HEK293T (cell line): ENCODE measurements at regions not wholly inside any gene's neighbourhood (a gene's known extent, or its start where the extent isn't known, plus 50 kb on each side); places are given as distances from the start of the nearest gene placed in this dataset.

Source experiments
- CTCF ChIA-PET: fragments of 350-600 bp; formaldehyde crosslinking; extraction: SDS; loops from one replicate; lab custom pipeline; 2021; ENCODE audit warnings: antibody characterized with exemption, inconsistent platforms; lab: Yijun Ruan, JAX
- POLR2A ChIA-PET: fragments of 350-600 bp; formaldehyde crosslinking; extraction: SDS; loops from one replicate; lab custom pipeline; 2020; ENCODE audit warnings: antibody characterized with exemption, inconsistent platforms; lab: Yijun Ruan, JAX
- DNase-seq: peaks from one replicate; pipeline ENCODE4 v3.0.0; 2012; ENCODE audit warnings: mixed read lengths; ENCODE audit errors: extremely low spot score
- ARNT ChIP-seq: fragments of 450-650 bp; IDR thresholded peaks from 2 replicates; pipeline ENCODE4 v1.6.1; 2017; ENCODE audit warnings: mild to moderate bottlenecking
- BHLHE40 ChIP-seq: fragments of 450-650 bp; IDR thresholded peaks from 2 replicates; pipeline ENCODE4 v1.6.1; 2016; ENCODE audit warnings: mild to moderate bottlenecking, moderate library complexity, borderline replicate concordance
- CTBP1 ChIP-seq: fragments of 450-650 bp; IDR thresholded peaks from 2 replicates; pipeline ENCODE4 v1.6.1; 2016; ENCODE audit warnings: borderline replicate concordance
- ELF4 ChIP-seq: fragments of 450-650 bp; IDR thresholded peaks from 2 replicates; pipeline ENCODE4 v1.6.1; 2017; ENCODE audit warnings: antibody characterized with exemption
- FOXA1 ChIP-seq: fragments of 450-650 bp; IDR thresholded peaks from 2 replicates; pipeline ENCODE4 v1.6.1; 2016; ENCODE audit warnings: mild to moderate bottlenecking
- FOXK2 ChIP-seq: fragments of 450-650 bp; IDR thresholded peaks from 2 replicates; pipeline ENCODE4 v1.6.1; 2016; ENCODE audit warnings: mild to moderate bottlenecking
- FOXM1 ChIP-seq: fragments of 450-650 bp; IDR thresholded peaks from 2 replicates; pipeline ENCODE4 v1.6.1; 2017; ENCODE audit warnings: mild to moderate bottlenecking, borderline replicate concordance
- HDGF ChIP-seq: fragments of 450-650 bp; IDR thresholded peaks from 2 replicates; pipeline ENCODE4 v1.6.1; 2017; ENCODE audit warnings: antibody characterized with exemption, borderline replicate concordance
- L3MBTL2 ChIP-seq: fragments of 450-650 bp; conservative IDR thresholded peaks from 2 replicates; pipeline ENCODE4 v1.6.1; 2016; ENCODE audit warnings: mild to moderate bottlenecking
- LEF1 ChIP-seq: fragments of 450-650 bp; IDR thresholded peaks from 2 replicates; pipeline ENCODE4 v1.6.1; 2017; ENCODE audit warnings: mild to moderate bottlenecking, borderline replicate concordance
- NFRKB ChIP-seq: fragments of 450-650 bp; IDR thresholded peaks from 2 replicates; pipeline ENCODE4 v1.6.1; 2016; ENCODE audit warnings: mild to moderate bottlenecking, moderate library complexity
- SP1 ChIP-seq: fragments of 450-650 bp; IDR thresholded peaks from 2 replicates; pipeline ENCODE4 v1.6.1; 2017
- SUZ12 ChIP-seq: fragments of 450-650 bp; IDR thresholded peaks from 2 replicates; pipeline ENCODE4 v1.6.1; 2016; ENCODE audit warnings: mild to moderate bottlenecking
- TARDBP ChIP-seq: fragments of 450-650 bp; IDR thresholded peaks from 2 replicates; pipeline ENCODE4 v1.6.1; 2016
- ZNF384 ChIP-seq: fragments of 450-650 bp; IDR thresholded peaks from 2 replicates; pipeline ENCODE4 v1.6.1; 2016
- TF ChIP-seq, protein P1 (sequence below): fragments of 450-650 bp; IDR thresholded peaks from 2 replicates; pipeline ENCODE4 v1.6.1; 2016

DNA sequence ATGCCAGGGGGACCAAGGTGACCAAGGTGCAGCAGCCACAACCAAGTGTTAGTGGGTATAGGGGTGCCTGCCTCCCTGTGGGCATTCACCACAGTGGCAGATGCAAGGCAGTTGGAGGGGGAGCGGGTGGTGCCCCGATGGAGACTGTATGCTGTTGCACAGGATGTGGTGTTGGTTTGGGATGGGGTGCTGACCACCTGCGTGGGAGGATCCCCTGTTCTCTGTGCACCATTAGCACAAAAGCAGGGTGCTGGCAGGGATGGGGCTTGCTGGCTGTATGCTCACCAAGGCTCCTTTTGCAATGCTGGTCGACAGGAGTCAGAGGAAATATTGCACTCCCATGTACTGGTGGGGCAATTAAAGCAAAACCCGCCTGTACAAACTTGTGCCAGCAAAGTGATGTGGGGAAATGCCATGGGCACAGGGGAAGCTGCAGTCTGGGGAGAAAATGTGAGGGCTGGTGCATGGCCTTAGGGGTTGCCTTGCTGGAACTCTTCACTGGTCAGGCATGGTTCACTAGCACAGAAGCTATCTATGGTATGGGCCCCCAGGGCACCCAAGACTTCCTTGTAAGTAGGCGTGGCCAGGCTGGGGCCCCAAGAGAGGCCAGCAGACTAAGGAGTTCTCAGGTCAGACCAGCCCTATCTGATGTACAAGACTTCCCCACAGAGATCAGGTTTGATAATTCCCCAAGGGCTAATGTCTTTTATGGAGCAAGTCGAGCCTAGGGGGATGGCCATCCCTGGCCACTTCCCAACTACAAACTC is 51.9 kb upstream of the GNAT3 start:
- no peak for TF ChIP-seq SUZ12
- no peak for TF ChIP-seq FOXK2
- no peak for TF ChIP-seq SP1
- no peak for TF ChIP-seq ELF4
- no peak for TF ChIP-seq FOXA1
- no peak for TF ChIP-seq TARDBP
- TF ChIP-seq BHLHE40, result no peak
- TF ChIP-seq ARNT, result no peak
- TF ChIP-seq HDGF, result no peak
- TF ChIP-seq, protein P1, sequence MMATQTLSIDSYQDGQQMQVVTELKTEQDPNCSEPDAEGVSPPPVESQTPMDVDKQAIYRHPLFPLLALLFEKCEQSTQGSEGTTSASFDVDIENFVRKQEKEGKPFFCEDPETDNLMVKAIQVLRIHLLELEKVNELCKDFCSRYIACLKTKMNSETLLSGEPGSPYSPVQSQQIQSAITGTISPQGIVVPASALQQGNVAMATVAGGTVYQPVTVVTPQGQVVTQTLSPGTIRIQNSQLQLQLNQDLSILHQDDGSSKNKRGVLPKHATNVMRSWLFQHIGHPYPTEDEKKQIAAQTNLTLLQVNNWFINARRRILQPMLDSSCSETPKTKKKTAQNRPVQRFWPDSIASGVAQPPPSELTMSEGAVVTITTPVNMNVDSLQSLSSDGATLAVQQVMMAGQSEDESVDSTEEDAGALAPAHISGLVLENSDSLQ, result no peak
- TF ChIP-seq LEF1, result no peak
- ChIA-PET CTCF (no interaction called here), POLR2A (no interaction called here)
- no peak for DNase-seq

DNA sequence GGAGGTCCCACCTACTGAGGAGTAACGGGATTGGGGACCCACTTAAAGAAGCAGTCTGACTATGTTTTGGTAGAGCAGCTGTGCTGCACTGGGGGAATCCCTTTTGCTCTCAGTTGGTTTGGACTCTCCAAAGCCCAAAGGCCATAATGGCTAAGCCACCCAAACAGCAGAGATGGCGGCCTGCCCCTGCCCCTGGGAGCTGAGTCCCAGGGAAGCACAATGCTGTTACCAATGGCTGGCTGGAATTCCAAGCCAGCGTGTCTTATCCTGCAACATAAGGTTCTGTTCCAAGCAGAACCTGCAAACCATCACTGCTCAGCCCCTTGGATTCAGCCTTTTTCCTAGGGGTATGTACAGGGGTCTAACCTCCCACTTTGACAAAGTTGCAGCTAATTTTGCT is 53.7 kb upstream of the GNAT3 start:
- ChIA-PET CTCF (no interaction called here), POLR2A (no interaction called here)
- no peak for DNase-seq
- TF ChIP-seq BHLHE40, result no peak
- TF ChIP-seq FOXM1, result no peak
- TF ChIP-seq ARNT, result no peak
- TF ChIP-seq HDGF, result no peak
- no peak for TF ChIP-seq NFRKB
- TF ChIP-seq LEF1, result no peak
- TF ChIP-seq SP1, result no peak
- TF ChIP-seq, protein P1, result no peak

DNA sequence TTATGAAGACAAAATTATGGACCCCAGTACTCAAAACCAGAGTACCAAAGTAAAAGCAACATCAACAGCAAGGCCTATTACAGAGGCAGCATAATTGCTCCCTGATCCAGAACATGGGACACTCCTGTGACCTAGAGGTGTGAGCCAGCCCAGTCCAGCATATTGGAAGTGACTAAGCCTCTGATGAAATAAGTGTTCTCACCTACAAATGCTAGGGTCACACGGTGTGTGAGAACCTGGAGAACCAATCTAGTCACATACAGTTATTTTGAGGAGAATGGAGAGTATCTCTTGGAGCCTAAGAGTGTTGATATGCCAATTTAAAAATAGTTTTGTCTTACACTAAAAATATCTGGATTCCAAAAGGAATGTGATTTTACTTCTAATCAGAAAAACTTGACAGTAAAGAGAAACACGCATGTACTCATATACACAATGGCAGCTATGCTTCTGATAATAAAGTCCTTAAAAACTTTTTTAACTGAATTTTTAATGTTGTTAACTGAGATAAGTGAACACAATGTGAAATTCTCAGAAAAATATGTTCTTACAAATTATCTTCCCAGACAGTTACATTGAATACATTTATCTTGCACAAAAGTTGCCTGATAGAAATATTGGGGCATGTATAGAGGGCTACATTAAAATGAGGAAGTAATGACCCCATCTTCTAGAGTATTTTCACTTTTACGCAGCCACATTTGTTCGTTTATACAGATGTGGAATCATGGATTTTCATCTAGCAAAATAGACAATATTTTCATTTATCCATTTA is 56.8 kb upstream of the CD36 start:
- ChIA-PET CTCF (no interaction called here), POLR2A (no interaction called here)
- no peak for TF ChIP-seq FOXM1
- no peak for TF ChIP-seq BHLHE40
- TF ChIP-seq, protein P1, result no peak
- TF ChIP-seq TARDBP, result no peak
- TF ChIP-seq SP1, result no peak
- TF ChIP-seq L3MBTL2, result no peak
- TF ChIP-seq FOXA1, result no peak
- TF ChIP-seq LEF1, result no peak
- TF ChIP-seq ZNF384, result no peak
- DNase-seq, result no peak

DNA sequence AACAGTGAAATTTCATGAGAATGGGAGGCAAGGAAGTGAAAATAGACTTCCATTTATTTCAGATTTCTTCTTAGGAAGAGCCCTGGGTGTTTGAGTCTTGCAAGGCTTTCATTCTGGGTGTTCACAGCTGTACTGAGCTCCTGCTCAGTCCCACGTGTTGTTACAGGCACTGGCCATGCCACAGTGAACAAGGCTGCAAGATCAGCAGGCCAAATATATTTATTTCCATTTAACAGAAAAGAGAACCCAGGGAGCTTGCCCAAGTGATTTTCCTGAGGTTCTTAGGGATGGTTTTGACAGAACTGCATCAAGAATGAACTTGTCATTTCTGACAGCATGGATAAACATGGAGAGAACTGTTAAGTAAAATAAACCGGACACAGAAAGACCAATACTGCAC is 54.5 kb upstream of the CD36 start:
- POLR2A ChIA-PET, result no interaction called here
- DNase-seq, result no peak
- CTCF ChIA-PET, result interaction anchor here (0.6 kb wide), 1 partner anchor 555 kb away, joined by 3 read pairs; no protein-coding TSS in a partner anchor
- TF ChIP-seq FOXM1, result no peak
- TF ChIP-seq ZNF384, result no peak
- no peak for TF ChIP-seq FOXK2
- TF ChIP-seq, protein P1, result no peak
- TF ChIP-seq FOXA1, result no peak
- TF ChIP-seq SUZ12, result no peak
- TF ChIP-seq LEF1, result no peak
- no peak for TF ChIP-seq NFRKB
- no peak for TF ChIP-seq ELF4
- no peak for TF ChIP-seq SP1
- no peak for TF ChIP-seq HDGF
- TF ChIP-seq CTBP1, result no peak
- no peak for TF ChIP-seq BHLHE40
- TF ChIP-seq L3MBTL2, result no peak
- no peak for TF ChIP-seq ARNT
- TF ChIP-seq TARDBP, result no peak

DNA sequence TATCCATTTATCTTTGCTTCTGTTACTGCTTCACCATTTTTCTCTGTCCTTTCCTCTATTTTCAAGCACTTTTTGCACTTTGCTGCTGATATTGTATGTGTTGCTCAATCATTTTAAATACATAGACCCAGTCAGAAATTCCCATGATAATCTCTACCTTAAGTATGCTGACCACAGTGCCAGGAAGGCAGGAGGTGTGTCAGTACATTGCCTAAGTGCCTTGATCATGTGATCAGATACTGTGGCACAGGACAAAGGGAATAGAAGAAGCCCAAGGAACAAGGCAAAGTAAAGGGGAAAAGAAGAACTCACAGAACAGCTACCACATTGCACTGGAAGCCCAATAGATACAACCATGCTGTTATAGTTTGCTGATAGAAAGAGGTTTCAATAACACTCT is 53.7 kb upstream of the CD36 start:
- TF ChIP-seq TARDBP (no peak), LEF1 (no peak), HDGF (no peak), CTBP1 (no peak), ELF4 (no peak), FOXM1 (no peak), FOXA1 (no peak)
- TF ChIP-seq, protein P1, result no peak
- DNase-seq, result no peak
- POLR2A ChIA-PET, result no interaction called here
- CTCF ChIA-PET, result no interaction called here
